ENCODE measurements at regions not wholly inside any gene's neighbourhood (a gene's known extent, or its start where the extent isn't known, plus 50 kb on each side); places are given as distances from the start of the nearest gene placed in this dataset.
"Not testable (repeated sequence)": the region's sequence is repeated elsewhere in the genome, so short reads cannot be mapped to it uniquely, and the experiment has no call there.

DNA sequence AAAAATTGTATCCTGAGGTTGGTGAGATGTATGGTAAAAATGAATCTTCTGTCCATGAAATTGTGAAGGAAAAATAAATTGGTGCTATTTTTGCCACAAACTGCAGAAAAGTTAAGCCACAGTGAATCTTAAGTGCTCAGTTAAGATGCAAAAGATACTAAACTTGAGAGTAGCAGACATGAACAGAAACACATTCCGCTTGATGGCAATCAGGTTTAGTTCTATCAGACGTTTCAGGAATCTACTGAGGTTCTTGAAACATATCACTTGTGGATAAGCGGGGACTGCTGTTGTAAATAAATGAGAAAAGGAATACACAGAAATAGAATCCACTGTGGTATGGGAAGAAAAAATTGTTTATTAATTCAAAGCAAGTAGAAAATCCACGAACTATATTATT, 311.2 kb upstream of the PRR16 start:
- DNase-seq: no peak

DNA sequence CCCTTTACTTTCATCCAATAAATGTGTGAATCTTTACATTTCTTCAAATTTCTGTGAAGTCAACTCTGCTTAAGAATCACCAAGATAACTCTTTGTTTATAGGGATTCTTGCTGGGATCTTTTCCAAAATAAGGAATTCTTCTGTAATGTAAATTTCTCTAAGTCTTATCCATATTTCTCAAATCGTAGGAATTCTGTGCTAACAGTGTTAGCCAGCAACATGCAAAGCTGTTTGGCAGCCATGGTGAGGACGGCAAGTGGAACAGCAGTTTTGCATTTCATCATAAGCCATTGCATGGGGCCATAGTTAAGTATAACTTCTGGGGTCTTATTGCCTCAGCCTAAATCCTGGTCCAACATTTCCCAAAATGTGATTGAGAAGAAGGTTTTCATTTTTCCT, 310.5 kb upstream of the PRR16 start:
- DNase-seq: no peak

DNA sequence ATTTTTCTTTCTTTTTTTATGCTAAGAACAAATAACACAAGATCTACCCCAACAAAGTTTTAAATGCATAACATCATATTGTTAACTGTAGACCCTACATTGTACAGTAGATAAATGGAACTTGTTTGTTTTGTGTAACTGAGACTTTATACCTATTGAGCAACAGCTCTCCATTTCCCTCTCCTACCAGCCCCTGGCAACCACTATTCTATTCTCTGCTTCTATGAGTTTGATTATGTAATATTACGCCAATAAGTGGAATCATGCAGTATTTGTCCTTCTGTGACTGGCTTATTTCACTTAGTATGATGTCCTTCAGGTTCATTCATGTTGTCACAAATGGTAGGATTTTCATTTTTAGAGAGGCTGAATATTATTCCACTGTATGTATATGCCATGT, 308.2 kb upstream of the PRR16 start:
- no peak for DNase-seq

DNA sequence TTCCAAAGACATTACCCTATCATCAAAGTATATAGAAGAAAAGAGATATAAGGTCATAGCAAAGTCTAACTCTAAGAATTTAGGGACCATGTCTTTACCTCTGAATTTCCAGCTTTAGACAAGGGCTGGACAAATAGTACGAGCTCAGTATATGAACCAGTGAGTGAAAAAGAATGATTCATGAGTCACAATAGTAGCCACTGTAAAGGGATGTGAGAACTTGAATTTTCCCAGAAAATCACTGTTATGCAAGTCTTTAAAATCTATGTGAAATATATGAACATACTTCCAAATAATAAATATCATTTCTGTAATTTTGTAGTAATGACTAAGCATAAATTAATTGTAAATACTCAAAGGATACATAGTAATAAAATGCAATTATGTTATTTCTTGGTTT, 305.9 kb upstream of the PRR16 start:
- no peak for DNase-seq

DNA sequence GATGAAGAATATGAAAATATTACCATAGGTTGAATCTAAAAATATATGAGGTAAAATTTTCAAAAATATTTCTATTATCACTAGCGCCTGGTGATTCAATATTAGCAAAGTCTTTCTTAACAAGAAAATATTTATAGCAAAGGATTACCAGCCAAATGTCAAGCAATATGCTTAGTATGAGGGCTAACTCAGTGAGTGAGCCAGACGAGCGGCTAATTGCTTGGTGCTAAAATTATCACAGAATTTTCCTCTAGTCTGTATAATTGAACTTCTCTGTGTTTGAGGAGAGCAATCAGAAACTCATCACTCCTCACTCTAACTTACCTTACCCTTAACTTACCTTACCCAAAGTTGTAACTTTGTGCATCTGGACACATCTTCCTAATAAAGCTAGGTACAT, 304.9 kb upstream of the PRR16 start:
- no peak for DNase-seq

DNA sequence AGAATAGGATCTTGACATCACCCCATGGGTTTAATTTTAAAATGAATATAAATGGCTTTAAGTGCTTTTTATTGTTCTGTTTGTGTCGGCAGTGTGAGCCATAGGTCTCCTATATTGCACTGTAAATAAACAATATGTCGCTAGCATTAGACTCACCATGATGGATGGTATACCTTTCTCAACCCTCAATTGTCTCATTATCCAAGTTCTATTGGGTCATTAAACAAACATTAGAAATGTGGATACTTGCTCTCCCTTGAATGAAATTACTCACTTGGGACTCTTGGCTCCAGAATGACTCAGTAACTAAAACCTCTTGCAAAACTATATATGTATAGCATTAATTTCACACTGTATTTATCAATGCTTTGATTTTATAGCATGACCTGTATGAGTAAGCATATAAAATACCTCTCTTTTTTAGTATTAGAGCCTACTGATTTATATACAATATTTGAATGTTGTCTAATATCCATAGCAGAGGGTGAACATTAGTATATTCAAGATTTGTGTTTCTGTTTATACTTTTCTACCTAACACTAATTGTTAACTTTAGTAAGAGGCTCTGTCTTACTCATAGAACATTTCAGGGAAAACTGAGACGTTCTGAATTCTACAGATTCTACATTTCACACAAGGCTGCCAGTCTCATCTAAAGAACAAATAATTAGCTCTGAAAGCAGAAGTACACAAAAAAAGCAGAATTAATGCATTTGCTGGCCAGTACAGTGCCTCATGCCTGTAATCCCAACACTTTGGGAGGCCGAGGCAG, 303.8 kb upstream of the PRR16 start:
- DNase-seq: no peak

DNA sequence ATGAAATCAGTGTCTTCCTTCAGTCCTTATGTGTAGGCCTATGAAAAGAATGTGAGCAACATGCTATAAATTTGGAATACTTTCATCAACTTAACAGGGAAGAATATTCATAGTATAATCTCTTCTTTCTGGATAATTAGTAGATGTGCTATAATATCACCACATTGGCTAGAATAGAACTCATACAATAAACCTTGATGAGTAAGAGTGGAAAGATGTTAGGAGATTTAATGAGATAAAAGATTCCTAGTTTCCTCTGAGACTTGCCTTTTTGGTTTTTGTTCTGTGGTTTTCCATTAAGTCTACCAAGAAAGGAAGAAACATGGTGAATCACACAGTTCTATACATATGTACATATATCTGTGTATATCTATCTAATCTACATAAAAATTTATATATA, 301.8 kb upstream of the PRR16 start:
- DNase-seq: no peak

DNA sequence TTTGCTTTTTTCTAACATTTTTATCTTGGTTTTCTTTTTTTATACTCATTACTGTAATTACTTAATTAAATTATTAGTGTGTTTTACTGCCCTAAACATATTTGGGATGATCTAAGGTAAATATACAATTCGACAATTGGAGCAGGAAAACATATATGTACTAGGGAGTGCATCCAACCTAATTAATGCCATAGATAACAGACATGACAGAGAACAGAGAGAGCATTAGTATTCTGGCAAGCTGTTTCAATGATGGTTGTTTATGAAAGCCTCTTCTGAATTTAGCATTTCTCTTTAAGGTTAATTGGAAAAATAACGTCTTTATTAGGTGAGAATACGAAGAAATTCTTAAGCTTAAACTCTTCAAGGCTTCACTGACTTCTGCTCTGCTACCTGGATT, 300.1 kb upstream of the PRR16 start:
- DNase-seq: no peak

DNA sequence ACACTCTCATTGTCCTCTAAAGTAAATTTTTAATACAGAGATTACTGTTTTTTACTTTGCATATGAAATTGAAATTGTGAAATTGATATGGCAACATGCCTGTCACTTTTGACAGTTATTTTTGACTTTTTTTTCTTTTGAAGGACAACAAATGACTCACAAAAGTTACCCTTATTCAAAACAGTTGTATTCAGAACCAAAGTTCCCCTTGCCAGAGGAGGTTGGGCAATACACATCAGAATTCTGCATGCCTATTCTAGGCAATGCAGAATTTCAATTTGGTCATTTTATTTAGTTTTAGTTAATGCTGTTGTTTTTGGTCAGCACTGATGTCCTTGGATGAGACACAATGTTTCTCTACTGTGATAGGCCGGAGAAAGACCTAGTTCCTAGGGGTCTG, 299.1 kb upstream of the PRR16 start:
- DNase-seq: no peak

DNA sequence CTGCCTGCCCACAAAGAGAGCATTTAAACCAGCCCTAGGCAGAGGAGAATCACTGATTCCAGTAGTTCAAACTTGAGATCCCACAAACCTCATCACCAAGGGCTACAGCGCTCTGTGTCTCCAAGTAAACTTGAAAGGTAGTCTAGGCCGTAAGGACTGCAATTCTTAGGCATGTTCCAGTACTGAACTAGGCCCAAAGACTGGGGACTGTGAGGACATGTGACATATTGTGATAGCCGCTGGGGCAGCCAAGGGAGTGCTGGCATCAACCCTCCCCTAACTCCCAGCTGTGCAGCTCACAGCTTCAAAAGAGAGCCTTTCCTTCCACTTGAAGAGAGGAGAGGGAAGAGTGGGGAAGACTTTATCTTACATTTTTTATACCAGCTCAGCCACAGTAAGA, 291.0 kb upstream of the PRR16 start:
- no peak for DNase-seq

DNA sequence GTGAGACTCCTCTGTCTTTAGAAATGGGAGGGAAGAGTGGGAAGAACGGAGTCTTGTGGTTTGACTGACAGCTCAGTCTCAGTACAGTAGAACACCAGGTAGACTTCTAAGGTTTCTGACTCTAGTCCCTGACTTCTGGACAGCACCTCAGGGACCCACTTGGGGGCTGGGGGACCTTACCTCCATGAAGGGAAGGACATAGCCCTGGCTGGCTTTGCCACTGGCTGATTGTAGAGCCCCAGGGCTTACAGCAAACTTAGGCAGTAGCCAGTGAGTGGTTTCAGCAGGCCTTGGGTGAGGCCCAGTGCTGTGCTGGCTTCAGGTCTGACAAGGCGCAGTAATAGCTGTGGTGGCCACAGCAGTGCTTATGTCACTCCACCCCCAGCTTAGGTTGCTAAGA, 290.0 kb upstream of the PRR16 start:
- DNase-seq: no peak

DNA sequence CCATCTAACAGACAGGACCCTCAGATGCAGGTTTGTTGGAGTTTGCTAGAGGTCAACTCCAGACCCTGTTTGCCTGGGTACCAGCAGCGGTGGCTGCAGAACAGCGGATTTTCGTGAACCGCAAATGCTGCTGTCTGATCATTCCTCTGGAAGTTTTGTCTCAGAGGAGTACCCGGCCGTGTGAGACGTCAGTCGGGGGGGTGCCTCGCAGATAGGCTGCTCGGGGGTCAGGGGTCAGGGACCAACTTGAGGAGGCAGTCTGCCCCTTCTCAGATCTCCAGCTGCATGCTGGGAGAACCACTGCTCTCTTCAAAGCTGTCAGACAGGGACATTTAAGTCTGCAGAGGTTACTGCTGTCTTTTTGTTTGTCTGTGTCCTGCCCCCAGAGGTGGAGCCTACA, 282.9 kb upstream of the PRR16 start:
- DNase-seq: not testable (repeated sequence)

DNA sequence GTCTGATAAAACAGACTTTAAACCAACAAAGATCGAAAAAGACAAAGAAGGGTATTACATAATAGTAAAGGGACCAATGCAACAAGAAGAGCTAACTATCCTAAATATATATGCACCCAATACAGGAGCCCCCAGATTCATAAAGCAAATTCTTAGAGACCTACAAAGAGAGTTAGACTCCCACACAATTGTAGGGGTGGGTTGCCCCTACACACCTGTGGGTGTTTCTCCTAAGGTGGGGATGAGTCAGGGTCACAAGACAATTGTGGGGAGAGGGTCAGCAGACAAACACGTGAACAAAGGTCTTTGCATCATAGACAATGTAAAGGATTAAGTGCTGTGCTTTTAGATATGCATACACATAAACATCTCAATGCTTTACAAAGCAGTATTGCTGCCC, 269.4 kb upstream of the PRR16 start:
- not testable (repeated sequence) for DNase-seq

DNA sequence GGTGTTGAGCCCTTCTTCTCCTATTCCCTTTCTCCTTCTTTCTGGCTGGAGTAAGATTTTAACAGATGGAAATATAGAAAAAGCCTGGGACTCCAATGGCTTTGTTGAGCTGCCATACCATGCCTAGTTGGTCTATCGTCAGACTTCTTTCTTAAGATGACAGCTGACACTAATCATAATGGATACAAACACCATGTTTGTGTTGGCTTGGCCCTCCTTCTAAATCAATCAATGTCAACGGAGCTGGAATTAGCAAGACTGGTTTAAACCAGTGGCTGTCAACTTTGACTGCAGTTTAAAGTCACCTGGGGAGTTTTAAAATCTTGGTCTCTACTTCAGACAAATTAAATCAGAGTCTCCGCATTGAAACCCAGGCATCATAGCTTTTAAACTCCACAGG, 264.5 kb upstream of the PRR16 start:
- DNase-seq: no peak

DNA sequence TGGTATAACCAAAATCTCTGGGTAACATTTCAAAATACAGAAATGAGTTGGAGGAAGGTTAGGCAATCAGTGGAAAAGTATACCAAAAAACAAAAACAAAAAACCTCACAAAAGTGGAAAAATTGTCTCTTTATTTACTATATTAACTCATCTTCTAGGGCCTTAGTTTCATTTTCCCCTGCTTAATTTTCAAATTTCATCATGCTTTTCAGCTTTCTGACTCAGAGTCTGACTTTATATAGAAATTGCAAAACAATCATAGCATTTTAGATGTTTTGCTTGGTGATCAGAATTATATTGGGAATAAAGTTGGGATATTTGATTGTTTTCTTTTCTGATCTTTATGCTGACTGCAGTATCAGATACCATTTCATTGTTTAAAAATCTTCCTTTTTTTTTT, 257.0 kb upstream of the PRR16 start:
- no peak for DNase-seq

DNA sequence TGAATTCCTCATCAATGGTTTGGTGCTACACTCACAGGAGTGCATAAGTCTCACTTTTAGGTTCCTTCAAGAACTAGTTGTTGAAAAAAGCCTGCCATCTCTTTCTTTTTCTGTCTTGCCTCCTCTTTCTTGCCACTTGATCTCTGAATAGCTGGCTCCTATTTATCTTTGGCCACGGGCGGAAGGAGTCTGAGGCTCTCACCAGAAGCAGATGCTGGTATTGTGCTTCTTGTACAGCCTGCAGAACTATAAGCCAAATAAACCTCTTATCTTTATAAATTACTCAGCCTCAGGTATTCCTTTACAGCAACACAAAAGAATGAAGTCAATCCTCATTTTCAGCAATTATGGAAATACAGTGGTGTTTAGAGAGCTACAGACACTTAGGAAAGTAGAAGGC, 247.1 kb upstream of the PRR16 start:
- DNase-seq: no peak

DNA sequence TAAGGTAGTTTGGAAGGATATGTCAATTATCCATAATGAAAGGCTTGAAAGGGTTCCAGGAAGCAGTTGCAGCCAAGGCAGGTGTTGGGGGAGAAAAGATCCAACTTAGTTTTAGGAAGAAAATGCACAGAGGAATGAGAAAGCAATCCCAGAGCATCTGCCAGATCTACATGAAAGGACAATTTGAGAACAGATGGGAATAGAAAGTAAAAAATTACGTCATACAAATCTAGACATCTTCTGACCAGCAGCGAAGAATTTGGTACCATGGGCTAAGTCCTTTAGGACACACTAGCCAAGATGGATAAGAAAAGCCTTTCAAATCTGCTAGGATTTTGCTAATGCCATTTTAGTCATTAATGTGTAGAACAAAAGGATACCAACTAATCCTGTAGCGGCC, 244.1 kb upstream of the PRR16 start:
- DNase-seq: no peak

DNA sequence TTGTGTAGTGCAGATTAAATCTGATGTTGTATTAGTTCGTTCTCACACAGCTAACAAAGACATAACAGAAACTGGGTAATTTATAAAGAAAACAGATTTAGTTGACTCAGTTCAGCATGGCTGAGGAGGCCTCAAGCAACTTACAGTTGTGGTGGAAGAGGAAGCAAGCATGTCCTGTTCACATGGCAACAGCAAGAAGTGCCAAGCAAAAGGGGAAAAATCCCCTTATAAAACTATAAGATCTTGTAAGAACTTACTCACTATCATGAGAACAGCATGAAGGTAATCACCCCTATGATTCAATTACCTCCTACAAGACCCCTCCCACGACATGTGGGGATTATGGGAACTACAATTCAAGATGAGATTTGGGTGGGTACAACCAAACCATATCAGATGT, 238.6 kb upstream of the PRR16 start:
- DNase-seq: no peak

DNA sequence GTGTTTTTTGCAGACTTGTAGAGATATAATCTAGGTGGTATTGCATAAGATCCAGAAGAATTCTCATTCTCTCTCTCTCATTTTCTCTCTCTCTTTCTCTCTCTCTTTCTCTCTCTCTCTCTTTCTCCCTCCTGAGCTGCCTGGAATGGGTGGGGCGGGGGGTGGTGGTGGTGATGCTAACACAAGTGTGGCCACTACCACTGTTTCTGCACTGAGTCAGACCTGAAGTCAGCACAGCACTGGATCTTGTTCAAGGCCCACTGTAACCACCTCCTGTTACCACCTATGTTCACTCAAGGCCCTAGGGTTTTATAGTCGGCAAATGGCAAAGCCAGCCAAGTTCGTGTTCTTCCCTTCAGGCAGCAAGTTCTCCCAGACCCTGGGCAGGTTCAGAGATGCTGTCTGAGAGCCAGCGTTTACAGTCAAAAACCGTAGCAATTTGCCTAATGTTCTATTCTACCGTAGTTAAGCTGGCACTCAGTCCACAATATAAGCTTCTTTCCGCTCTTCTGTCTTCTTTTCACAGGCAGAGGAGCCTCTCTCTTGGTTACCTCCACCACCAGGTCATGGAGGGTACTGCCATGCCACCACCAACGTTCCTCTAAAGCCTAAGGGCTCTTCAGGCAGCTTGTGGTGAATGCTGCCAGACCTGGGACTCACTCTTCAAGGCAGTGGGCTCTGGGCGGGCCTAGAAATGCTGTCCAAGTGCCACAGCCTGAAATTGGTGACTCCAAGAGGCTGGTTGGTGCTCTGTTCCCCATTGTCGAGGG, 235.7 kb upstream of the PRR16 start:
- DNase-seq: no peak

DNA sequence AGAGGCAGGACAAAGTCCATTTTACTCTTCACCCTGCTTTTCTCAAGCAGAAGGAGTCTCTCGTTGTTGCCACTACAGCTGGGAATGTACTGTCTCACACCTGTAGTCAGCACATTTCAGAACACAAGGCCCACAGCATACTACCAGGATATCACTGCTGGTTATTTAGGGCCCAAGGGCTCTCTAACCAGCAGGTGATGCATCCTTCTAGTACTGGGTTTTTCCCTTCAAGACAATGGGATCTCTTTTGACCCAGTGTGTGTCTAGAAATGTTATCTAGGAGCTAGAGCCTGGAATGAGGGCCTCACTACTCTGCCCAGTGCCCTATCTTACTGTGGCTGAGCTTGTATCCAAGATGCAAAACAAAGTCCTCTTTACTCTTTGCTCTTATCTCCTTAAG, 235.1 kb upstream of the PRR16 start:
- no peak for DNase-seq

DNA sequence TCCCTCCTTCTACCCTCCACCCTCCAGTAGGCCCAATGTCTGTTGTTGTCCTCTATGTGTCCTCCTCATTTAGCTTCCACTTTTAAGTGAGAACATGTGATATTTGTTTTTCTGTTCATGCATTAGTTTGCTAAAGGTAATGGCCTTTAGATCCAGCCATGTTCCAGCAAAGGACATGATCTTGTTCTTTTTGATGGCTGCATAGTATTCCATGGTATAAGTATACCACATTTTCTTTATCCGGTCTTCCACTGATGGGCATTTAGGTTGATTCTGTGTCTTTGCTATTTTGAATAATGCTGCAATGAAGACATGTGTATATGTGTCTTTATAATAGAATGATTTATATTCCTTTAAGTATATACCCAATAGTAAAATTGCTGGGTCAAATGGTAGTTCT, 232.5 kb upstream of the PRR16 start:
- DNase-seq: no peak

DNA sequence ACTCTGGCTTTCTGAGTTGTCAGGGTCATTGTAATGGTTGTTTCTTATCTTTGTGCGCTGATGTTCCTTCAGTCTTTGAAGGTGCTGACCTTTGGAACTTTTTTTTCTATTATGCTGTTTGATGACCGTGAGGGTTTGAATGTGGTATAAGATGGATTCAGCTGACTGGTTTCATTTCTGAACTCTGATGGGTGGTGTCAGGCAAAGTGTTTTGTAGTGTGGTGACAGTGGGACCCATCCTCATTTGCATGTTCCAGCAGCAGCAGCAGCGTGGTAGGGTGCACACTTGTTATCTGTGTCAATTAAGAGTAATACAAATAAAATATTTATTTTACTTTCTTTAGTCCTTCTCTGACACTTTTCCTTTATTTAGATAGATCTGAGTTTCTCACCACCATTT, 227.7 kb upstream of the PRR16 start:
- DNase-seq: no peak

DNA sequence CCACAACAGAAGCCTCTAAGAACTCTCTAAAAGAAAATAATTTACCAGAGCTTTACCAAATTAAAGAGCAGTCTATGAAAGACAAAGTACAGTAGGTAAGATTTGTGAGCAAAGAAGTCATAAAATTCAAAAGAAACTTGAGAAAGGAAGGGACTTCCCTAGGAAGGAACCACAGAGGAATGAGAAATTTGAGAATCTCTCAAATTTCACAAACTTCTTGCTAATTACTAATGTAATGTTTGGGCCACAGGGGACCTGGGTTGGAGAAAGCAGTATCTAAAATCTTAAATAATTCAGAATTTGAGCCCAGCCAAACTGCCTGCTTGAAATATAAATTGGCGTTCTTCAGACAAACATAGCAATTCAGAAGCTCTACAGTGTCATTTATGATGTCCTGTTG, 225.0 kb upstream of the PRR16 start:
- DNase-seq: no peak

DNA sequence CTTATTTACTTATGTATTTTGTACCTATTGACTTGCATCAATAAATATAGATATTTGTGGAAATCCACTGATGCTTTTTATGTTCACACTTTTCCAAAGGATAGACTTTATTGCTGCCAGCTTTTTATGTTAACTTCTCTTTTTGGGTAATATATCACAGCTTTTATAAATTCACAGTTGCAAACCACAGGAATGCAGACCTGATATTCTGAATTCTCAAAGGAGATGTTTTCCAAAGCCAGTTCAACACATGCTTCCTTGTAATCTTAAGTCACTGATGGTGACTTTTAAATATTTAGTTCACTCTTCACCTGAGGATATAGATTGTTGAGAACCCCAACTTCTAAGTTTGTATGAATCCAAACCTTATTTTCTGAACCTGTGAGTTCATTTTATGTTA, 223.4 kb upstream of the PRR16 start:
- no peak for DNase-seq

DNA sequence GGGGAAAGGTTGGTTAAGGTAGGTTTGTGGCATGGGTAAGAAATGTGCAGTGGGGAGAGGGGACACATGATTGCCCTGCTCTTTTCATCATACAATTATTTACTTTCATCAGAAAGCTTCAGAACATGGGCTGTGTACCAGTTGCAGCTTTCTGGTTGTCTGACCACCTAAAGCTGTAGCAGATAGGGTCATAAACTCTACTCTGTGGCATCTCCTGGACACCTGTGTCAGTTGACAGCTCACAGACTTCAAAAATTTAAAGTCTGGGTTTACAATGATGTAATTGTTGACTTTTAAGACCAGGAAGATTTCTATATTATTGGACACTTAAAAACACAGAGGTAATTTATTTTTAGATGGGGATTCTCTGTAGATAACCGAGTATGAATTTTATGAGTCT, 222.7 kb upstream of the PRR16 start:
- no peak for DNase-seq

All from NCI-H146 (cell line).